GDM1 (cell line): ENCODE measurements at regions not wholly inside any gene's neighbourhood (a gene's known extent, or its start where the extent isn't known, plus 50 kb on each side); places are given as distances from the start of the nearest gene placed in this dataset.
"Not testable (repeated sequence)": the region's sequence is repeated elsewhere in the genome, so short reads cannot be mapped to it uniquely, and the experiment has no call there.

Experiments
- DNase-seq: peaks from one replicate; lab custom pipeline; 2025; lab: John Stamatoyannopoulos, UW

DNA sequence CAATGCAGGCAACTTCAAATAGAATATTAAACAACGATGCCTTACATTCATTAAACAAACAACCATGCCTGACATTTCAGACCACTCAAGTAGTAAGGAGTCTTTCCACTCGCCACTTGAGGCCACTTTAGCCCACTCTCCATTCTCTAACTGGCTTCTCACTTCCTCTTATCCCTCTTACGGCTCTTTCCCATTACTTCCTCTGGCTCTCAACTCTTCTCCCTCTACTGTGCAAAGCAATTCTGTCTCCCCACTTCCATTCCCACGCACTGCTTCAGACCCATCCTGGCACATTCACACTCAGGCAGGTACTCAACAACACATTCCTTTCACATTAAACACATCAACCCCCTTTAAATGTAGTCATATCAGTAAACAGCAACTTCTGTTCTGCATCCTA lies 229.8 kb upstream of the IPO5 start:
- DNase-seq: no peak

DNA sequence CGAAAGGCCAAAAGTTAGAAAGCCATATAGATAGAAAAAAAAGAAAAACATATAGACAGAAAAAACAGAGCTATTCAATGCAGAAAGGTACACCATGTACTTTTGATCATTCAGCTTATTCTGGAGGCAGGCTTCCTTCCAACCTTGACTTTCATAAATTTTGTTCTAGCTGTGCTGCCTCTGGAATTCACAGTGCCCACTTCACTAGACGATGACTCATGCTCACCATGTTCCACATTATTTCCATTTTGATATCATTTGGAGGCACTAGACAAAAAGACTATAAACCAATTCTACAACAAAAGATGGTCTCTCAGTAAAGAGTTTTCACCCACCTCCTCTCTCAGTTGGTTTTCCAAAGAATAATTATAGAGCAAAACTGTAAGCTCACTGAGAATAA lies 229.0 kb upstream of the IPO5 start:
- no peak for DNase-seq

DNA sequence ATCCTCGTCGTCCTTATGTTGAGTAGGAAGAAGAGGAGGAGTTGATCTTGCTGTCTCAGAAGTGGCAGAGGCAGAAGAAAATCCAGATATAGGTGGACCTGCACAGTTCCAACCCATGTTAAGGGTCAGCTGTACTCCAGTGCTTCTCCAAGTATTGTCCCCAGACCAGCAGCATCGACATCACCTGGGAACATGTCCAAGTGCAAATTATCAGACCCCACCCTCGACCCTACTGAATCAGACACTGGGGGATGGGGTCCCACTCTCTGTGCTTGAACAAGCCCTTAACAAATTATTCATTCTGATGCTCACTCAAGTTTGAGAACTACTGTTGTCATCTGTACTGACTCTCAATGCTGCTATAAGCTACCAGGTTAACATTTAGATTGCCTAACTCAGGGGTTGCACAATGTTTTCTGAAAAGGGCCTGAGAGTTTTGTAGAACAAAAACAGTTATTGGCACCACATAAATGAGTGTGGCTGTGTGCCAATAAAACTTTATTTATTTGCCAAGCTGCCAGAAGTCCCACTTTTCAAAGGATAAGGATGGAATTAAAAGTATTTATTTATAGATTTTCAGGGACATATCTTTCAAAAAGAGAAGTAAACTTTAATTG lies 226.7 kb upstream of the IPO5 start:
- no peak for DNase-seq

DNA sequence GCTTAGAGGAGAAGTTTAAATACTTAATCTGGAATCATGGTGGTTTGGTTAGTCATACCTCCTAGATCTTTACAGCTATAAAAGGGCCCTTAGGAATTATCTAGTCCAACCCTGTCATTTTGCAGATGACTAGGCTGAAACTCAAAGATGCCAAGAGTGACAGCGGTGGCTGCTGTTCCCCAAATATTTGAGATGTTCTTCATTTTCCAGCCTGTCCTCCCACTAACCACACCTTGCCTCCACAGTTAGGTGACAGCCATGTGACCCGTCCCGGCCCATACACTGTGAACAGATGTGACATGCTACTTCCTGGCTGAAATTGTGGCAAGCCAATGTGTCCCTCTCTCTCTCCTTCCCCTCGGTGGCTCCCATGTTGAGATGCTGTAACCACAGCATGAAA lies 225.5 kb upstream of the IPO5 start:
- no peak for DNase-seq

DNA sequence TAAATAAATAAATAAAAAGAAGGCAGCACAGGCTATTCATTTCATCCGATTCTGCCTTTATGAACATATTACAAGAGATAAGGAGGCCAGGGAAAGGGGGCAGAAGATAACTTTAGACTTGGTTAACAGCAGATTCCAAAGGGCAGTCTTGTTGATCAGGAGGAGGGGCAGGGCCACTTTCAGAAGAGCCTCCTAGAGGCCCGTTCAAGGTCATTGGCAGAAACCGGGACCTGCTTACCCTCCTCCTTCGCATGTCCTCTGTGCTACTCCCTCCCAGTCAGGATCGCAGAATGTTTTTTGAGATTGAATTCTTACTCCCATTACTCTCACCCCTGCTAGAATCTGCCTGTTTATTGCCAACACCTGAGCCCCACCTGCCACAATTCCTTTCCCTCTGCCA lies 217.0 kb upstream of the IPO5 start:
- no peak for DNase-seq

DNA sequence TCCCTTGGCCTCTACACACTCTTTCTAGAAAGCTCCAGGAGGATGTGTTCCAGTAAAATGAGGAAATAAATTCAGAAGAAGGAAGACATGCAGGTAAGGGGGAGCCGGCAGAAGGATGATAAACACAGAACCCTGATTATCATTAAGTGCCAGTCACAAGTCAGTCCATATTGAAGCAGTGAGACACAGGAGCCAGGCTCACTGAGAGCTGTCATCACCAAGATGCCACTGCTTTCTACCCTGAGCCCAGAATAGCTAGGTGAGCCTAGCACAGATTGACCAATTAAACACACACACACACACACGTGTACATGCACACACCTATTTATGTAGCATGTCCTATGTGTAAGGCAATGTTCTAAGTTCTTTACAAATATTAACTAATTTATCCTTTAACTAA lies 211.4 kb upstream of the IPO5 start:
- DNase-seq: no peak

DNA sequence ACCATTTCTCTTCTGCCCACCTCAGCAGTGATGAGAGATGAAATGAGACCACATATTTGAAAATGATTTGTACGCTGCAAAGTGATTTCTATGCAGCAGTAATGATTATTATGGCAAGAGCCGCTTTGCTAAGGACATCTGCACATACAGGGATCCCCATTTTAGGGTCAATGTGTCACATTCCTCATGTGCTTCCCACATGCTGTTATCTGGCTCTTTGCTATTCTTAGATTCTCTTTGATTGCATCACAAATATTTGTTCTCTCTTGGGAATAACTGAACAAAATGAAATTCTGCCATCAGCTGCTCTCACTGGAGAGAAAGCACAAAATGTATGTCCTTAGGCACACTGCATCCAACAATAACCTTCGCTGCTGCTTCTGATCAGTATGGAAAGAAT lies 209.5 kb upstream of the IPO5 start:
- no peak for DNase-seq

DNA sequence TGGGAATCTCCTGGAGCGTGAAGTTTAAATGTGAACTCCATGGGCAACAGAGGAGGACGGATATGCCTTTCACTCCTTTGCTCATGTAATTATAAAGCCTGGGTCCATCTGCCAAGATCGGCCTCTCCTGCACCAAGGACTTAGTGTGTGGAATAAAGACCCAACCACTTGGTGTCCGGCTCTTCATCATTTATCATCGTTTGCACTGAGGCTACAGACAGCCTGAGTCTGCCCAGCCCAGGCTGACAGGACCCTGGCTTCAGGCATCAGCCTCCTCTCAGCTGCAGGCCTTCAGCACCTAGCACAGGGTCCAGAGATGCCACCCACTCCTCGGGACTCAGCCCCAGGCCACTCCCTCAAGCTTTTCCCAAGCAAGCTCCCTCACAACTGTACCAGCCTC lies 206.8 kb upstream of the IPO5 start:
- DNase-seq: no peak

DNA sequence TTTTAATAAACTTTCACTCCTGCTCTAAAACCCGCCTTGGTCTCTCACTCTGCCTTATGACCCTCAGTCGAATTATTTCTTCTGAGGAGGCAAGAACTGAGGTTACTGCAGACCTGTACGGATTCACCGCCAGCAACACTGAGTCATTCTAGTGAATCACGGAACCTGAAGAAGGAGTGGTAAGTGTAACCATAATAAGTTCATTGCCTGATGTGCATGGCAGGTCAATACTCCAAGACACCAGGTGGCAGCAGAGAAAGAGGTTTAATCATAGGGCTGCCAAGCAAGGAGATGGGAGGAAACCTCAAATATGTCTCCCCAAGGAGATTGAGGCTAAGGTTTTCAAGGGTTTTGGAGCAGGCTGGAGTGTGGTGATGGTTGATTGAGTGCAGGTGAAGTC lies 204.3 kb upstream of the IPO5 start:
- no peak for DNase-seq

DNA sequence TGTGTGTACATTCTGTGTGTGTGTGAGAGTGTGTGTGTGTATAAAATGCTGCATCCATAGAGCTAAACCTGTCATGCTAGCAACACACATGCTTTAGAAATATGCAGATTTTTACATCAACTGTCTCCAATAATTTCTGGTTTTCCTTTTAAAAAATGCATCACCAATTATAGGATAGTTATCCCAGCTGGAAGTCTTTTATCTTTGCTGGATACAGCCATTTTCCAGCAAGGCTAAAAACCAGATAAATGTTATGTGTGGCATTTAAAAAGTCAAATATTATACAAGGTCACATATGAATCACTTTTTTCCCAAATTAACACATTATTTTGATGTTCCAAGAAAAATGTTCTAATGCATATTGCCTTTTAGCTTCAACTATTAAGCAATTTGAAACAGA lies 202.0 kb upstream of the IPO5 start:
- DNase-seq: no peak

DNA sequence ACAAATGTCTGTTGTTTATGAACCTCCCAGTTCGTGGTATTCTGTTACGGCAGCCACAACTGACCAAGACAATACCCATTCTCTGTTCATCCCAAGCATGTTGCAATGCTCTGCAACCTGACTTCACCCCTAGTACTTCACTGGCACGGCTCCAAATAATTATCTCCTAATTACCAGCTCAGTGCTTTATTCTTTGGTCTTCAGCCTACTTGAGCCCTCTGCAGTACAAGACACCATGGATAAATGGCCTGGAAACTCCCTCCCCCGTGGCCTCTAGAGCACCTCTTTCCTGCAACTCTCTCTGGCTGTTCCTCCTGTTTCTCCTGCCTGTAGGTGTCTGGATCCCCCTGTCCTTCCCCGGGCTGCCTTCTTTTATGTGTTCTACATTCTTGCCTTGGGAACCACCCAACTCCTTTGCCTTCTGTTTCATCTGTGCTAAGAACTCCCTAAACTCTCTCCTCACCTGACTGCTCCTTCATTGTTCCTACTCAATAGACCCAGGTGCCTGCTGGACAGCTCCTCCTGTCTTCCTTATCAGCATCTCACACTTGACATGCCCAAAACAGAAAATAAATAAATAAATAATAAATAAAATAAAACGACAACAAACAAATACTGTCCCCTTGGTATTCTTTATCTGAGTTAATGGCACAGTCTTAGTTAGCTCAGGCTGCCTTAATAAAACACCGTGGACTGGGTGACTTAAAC lies 200.4 kb upstream of the IPO5 start:
- no peak for DNase-seq

DNA sequence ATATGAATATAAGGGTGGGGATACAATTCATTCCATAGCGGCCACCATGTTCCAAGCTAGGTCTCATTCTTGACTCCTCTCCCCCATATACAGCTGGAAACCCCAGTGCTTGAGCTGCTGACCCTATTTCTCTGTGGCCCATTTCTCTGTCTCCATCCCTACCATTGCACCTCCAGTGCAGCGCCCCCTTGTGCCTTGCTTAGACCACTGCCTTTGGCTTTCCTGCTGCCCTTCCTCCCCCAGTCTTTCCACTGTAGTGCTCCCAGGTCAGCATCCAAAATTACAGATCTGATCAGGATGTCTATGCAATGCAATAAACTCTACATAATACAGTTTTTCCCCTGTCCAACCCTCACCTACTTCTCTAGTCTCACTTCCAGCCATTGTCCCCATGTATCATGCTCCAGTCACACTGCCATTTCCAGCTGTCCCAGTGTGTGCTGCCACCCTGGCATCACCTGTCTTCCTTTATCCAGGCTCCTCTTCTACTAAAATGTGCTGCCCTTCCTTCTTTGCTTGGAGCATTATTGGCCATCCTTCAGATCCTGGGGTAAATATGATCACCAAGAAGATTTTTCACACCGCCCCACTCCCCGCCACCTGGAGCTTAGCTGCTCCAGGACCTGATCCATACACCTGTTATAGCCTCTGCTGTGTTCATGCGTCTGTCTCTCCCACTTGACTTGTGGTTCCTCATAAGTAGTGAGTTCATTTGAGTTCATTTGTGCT lies 199.4 kb upstream of the IPO5 start:
- no peak for DNase-seq

DNA sequence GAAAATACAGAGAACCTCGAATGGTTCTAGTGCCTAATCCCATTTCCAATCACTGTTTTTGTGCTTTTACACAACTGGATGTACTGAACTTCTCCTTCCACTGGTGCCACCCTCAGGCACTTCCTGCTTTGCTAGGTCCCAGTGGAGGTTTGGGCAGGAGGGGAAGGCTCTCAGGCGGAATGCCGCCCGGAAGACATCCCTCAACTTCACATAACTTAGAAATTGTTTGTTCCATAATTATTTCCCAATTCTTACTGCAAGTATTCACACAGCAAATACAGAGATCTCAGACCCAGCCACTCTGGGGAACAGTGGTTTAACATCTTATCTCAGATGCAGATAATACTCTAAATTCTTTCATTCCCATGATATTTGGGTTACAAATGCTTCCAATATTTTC lies 195.7 kb upstream of the IPO5 start:
- DNase-seq: no peak

DNA sequence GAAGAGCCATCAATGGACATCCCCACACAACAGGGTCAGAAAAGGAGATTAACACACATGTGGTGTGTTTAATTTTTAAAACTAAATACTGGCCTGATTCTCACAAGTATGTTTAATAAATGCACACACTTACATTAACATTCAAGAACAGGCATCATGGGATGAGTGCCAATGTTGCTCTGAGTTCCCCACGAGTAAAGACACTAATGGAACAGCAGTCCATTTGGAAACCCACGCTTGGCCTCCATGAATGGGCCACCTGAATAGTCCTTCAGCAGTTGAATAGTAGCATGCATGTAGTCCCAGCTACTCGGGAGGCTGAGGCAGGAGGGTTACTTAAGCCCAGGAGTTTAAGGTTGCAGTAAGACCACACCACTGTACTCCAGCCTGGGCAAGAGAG lies 195.2 kb upstream of the IPO5 start:
- no peak for DNase-seq

DNA sequence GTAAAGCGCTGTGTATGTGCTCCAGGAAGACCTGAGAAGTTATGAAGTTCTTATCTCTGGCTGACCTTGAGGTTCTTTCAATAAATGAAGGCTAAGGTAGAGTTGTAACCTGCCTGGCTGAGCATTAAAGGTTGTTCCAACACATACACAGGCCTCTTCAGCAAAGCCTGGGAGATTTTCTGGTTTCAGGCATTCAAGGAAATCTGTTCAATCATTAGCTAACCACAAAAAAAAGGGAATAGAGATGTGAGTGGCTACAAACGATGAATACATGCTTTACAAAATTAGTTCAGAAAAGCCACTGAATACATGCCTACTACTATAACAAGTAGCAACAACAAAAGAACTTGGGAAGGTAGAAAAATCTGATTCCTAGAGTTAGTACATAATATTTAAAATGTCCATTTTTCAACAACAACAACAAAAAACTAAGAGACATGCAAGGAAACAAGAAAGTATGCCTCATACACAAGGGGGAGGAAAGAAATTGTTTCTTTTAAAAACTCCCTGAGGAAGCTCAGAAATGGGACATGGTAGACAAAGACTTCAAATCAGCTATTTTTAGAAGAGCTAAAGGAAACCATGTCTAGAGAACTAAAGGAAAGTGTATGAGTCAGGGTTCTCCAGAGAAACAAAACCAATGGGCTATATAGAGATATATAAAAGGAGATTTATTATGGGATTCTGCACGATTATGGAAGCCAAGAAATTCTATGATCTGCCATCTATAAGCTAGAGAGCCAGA lies 191.5 kb upstream of the IPO5 start:
- no peak for DNase-seq

DNA sequence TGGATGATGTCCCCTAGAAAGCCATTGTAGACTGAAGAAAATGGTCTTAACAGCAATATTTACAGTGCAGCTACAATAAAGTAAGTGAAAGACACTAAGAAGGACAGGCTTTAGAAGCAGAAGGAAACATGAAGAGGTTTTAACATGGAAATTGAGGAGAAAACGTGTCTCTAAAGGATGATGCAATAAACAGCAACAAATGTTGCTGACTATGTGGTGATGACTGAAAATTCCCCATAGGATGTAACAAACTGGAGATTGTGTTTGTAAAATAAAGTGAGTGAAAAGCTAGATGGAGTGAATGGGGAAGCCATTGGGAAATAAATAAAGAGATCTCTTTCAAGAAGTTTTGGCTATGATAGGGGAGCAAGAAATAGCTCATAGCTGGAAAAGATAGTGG lies 186.7 kb upstream of the IPO5 start:
- no peak for DNase-seq

DNA sequence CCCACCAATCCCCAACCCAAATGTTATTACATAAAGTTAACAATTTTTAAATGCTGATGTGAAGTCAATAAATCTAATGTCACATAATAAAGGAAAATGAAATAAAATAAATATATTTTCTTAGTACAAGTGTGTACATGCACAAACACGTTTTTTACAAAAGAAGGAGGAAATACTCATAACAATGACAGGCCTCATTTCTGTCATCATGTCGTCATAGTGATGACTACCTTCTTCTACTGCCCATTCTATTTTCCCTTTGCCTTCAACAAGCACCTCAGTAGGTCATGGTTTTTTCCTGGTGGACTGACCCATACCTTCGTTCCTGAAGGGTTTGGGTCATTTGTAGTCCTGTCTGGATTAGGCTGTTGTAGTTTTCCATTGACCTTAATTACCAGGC lies 185.3 kb upstream of the IPO5 start:
- DNase-seq: no peak

DNA sequence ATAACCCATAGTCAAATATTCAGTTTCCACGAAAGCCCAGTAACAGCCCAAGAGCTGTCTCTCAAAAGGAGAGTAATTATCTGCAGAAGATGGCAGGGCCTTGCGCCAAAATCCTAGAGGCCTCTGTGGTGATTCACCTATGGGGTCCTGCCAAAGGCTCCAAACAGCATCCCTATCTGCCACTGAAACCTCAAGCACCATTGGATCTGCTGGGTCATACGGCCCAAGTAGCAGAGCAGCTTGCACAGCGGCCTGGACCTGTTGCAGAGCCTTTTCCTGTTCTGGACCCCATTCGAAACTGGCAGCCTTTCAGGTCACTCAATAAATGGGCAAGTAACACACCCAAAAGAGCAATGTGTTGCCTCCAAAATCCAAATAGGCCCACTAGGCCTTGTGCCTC lies 183.2 kb upstream of the IPO5 start:
- not testable (repeated sequence) for DNase-seq

DNA sequence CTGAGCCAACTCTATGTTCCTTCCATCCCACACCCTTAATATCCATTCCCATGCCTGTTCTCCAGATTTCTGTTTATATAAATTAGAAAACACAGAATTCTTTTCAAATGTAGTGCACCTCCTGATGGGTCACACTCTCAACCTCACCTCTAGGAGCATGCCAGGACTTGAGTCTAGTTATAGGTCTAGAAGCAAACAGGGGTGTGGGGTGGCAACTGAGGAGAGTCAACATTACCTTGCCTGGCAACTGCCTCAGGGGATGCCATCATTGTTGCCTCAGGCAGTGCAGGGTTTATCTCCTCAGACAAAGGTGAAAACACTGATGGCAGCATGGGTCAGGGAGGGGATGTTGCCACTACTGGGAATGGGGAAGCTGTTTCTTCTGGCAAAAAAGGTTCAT lies 181.0 kb upstream of the IPO5 start:
- not testable (repeated sequence) for DNase-seq

DNA sequence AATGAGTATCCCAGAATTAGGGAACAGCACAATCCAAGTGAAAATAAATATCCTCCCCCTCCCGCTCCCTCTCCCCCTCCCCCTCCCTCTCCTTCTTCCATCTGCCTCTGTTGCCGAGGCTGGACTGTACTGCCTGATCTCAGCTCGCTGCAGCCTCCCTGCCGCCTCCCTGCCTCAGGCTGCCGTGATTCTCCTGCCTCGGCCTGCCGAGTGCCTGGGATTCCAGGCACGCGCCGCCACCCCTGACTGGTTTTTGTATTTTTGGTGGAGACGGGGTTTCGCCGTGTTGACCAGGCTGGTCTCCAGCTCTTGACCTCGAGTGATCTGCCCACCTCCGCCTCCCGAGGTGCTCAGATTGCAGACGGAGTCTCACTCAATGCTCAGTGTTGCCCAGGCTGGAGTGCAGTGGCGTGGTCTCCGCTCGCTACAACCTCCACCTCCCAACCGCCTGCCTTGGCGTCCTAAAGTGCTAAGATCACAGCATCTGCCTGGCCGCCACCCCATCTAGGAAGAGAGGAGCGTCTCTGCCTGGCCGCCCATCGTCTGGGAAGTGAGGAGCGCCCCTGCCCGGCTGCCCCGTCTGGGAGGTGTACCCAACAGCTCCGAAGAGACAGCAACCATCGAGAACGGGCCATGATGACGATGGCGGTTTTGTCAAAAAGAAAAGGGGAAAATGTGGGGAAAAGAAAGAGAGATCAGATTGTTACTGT lies 178.9 kb upstream of the IPO5 start:
- DNase-seq: not testable (repeated sequence)

DNA sequence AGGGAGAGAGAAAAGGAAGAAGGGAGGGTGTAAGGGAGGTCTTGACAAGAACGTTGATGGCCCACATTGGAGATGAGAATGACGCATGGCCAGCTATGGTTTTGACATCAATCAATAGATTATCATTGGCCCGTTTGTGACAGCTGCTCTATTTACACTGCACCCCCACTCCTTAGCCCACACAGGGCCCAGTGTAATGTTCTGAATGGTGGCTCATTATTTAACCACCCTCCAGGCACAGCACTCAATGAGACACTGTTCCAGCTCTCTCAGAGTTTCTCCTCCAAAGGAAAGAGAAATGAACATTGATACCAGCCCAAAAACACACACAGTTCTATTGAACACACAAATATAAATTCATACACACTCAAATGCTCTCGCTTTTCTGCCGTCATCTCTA lies 173.0 kb upstream of the IPO5 start:
- no peak for DNase-seq

DNA sequence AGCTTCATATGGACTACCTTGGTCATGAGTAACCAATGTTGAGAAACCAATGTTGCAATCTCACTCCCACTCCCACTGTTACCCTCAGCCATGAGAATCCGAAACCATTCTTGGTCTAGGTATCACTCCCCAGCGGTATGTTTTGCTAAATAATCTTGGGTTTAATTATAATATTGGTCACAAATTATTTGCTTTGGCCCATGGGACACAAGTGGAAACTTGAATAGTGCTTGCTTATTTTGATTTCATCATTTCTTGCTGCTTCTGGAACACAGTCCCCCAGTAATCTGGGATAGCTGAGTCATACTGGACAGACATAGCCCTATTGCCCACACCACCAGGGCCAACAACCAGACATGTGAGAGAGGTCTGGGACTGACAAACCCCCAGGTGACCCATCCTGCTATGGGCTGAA lies 171.6 kb upstream of the IPO5 start:
- no peak for DNase-seq
